IMR-90 (cell line): ENCODE measurements at regions not wholly inside any gene's neighbourhood (a gene's known extent, or its start where the extent isn't known, plus 50 kb on each side); places are given as distances from the start of the nearest gene placed in this dataset.

Source experiments
- ATAC-seq: fragments of 200-7000 bp; cut with Tn5 transposase; 2 replicates; pipeline ENCODE4 v1.9.1; 2020; ENCODE audit warnings: low read depth, mild to moderate bottlenecking, moderate library complexity
- BruUV-seq: library from RNA; stranded (reverse); fragments of 400-500 nt; replicated peaks from 2 replicates; lab custom pipeline; 2021; lab: Mats Ljungman, UMichigan
- CTCF ChIA-PET: fragments of 300-600 bp; formaldehyde crosslinking; extraction: SDS; loops from one replicate; lab custom pipeline; 2021; ENCODE audit warnings: antibody characterized with exemption; lab: Yijun Ruan, JAX
- POLR2A ChIA-PET: fragments of 300-600 bp; sonication (Branson Sonifier 250); formaldehyde crosslinking; loops from one replicate; lab custom pipeline; 2022; ENCODE audit warnings: antibody characterized with exemption; ENCODE audit not compliant: unreplicated experiment; lab: Charles Lee
- DNase-seq: peaks from one replicate; pipeline ENCODE4 v3.0.0; 2013
- H2AFZ ChIP-seq: replicated peaks from 2 replicates; pipeline ENCODE3; 2013; ENCODE audit warnings: low read length, mild to moderate bottlenecking; ENCODE audit not compliant: poor library complexity
- H2AK5ac ChIP-seq: 2 replicates; pipeline ENCODE4 v1.6.1; 2013; ENCODE audit warnings: low read depth, low read length, inconsistent platforms
- H2AK9ac ChIP-seq: replicated peaks from 2 replicates; pipeline ENCODE3; 2013; ENCODE audit warnings: mild to moderate bottlenecking, low read depth, low read length, moderate library complexity; ENCODE audit not compliant: poor library complexity
- H2BK120ac ChIP-seq: 2 replicates; pipeline ENCODE4 v1.6.1; 2013; ENCODE audit warnings: low read depth, low read length, inconsistent platforms
- H2BK15ac ChIP-seq: 3 replicates; pipeline ENCODE4 v1.6.1; 2013; ENCODE audit warnings: low read depth, low read length, inconsistent platforms
- H2BK20ac ChIP-seq: 2 replicates; pipeline ENCODE4 v1.6.1; 2013; ENCODE audit warnings: low read depth, mild to moderate bottlenecking, inconsistent platforms, low read length, moderate library complexity
- H2BK5ac ChIP-seq: 2 replicates; pipeline ENCODE4 v1.6.1; 2013; ENCODE audit warnings: mild to moderate bottlenecking, low read depth, low read length, inconsistent platforms; ENCODE audit not compliant: poor library complexity, severe bottlenecking
- H3K14ac ChIP-seq: replicated peaks from 2 replicates; pipeline ENCODE4 v1.6.1; 2013; ENCODE audit warnings: low read depth, low read length, inconsistent platforms
- H3K18ac ChIP-seq: 2 replicates; pipeline ENCODE4 v1.6.1; 2013; ENCODE audit warnings: low read depth, low read length, control low read depth
- H3K23ac ChIP-seq: 2 replicates; pipeline ENCODE4 v1.6.1; 2013; ENCODE audit warnings: low read depth, low read length, inconsistent platforms
- H3K27ac ChIP-seq: 2 replicates; pipeline ENCODE4 v1.5.1; 2013; ENCODE audit warnings: mild to moderate bottlenecking, control low read depth, low read length; ENCODE audit not compliant: insufficient read depth
- H3K27me3 ChIP-seq: 2 replicates; pipeline ENCODE4 v1.6.1; 2013; ENCODE audit warnings: low read length; ENCODE audit not compliant: control insufficient read depth, insufficient read depth
- H3K36me3 ChIP-seq: 2 replicates; pipeline ENCODE4 v1.6.1; 2013; ENCODE audit warnings: low read length, mixed read lengths; ENCODE audit not compliant: control insufficient read depth, insufficient read depth
- H3K4ac ChIP-seq: 2 replicates; pipeline ENCODE4 v1.6.1; 2013; ENCODE audit warnings: low read depth, low read length, inconsistent platforms
- H3K4me1 ChIP-seq: 2 replicates; pipeline ENCODE4 v1.6.1; 2013; ENCODE audit warnings: low read length, mixed read lengths; ENCODE audit not compliant: control insufficient read depth, insufficient read depth
- H3K4me2 ChIP-seq: 2 replicates; pipeline ENCODE4 v1.6.1; 2013; ENCODE audit warnings: low read depth, mild to moderate bottlenecking, control low read depth, low read length, moderate library complexity
- H3K4me3 ChIP-seq: 2 replicates; pipeline ENCODE4 v1.5.1; 2013; ENCODE audit warnings: low read depth, mild to moderate bottlenecking, control low read depth, low read length, moderate library complexity; ENCODE audit not compliant: insufficient read depth
- H3K56ac ChIP-seq: 2 replicates; pipeline ENCODE4 v1.6.1; 2013; ENCODE audit warnings: low read length, inconsistent platforms; ENCODE audit not compliant: insufficient read depth; ENCODE audit errors: extremely low read depth
- H3K79me1 ChIP-seq, 2 experiments: 2 replicates each; pipeline ENCODE4 v1.6.1; 2013; ENCODE audit warnings: low read length in 2 of 2, inconsistent platforms in 1 of 2, low read depth in 1 of 2
- H3K9ac ChIP-seq: 2 replicates; pipeline ENCODE4 v1.6.1; 2013; ENCODE audit warnings: low read depth, low read length, control low read depth
- H3K9me1 ChIP-seq: 2 replicates; pipeline ENCODE4 v1.6.1; 2013; ENCODE audit warnings: low read length, inconsistent platforms; ENCODE audit not compliant: insufficient read depth
- H3K9me3 ChIP-seq: 2 replicates; pipeline ENCODE4 v1.6.1; 2013; ENCODE audit warnings: low read length; ENCODE audit not compliant: control insufficient read depth, insufficient read depth
- H4K20me1 ChIP-seq: 2 replicates; pipeline ENCODE4 v1.6.1; 2013; ENCODE audit warnings: low read length, inconsistent platforms; ENCODE audit not compliant: insufficient read depth
- H4K5ac ChIP-seq: 2 replicates; pipeline ENCODE4 v1.6.1; 2013; ENCODE audit warnings: mild to moderate bottlenecking, low read depth, low read length, control low read depth
- H4K8ac ChIP-seq, 2 experiments: 2 replicates each; pipeline ENCODE4 v1.6.1; 2013; ENCODE audit warnings: low read depth in 2 of 2, low read length in 2 of 2, control low read depth in 1 of 2, inconsistent platforms in 1 of 2
- H4K91ac ChIP-seq: 2 replicates; pipeline ENCODE4 v1.6.1; 2013; ENCODE audit warnings: low read depth, low read length, inconsistent platforms; ENCODE audit not compliant: insufficient read depth
- CEBPB ChIP-seq: IDR thresholded peaks from 2 replicates; pipeline ENCODE4 v1.6.1; 2012; ENCODE audit warnings: low read depth, low read length, improper control_type of control experiment
- MAFK ChIP-seq: IDR thresholded peaks from 2 replicates; pipeline ENCODE4 v1.6.1; 2012; ENCODE audit warnings: low read depth, low read length, improper control_type of control experiment
- NFE2L2 ChIP-seq: fragments of 150-350 bp; IDR thresholded peaks from 2 replicates; pipeline ENCODE4 v1.6.1; 2016; ENCODE audit warnings: low read depth, mild to moderate bottlenecking, low read length
- POLR2A ChIP-seq: IDR thresholded peaks from 2 replicates; pipeline ENCODE4 v1.6.1; 2012; ENCODE audit warnings: mild to moderate bottlenecking, low read depth, low read length
- RAD21 ChIP-seq: IDR thresholded peaks from 2 replicates; pipeline ENCODE4 v1.6.1; 2012; ENCODE audit warnings: low read length, improper control_type of control experiment
- RCOR1 ChIP-seq: IDR thresholded peaks from 2 replicates; pipeline ENCODE4 v1.6.1; 2012; ENCODE audit warnings: mild to moderate bottlenecking, low read length, improper control_type of control experiment; ENCODE audit not compliant: insufficient replicate concordance
- SMC3 ChIP-seq: fragments of 150-350 bp; IDR thresholded peaks from 2 replicates; pipeline ENCODE4 v1.6.1; 2016; ENCODE audit warnings: low read depth, mild to moderate bottlenecking, antibody characterized with exemption, low read length, moderate library complexity
- WGBS, 2 experiments: methylation state at CpG; one replicate each; pipeline versions ENCODE4 v1.1.5 to v1.1.7; 2013; ENCODE audit warnings: missing lambda C conversion rate in 2 of 2; ENCODE audit not compliant: insufficient read length in 1 of 2; ENCODE audit errors: extremely low coverage in 2 of 2; 5-methylcytosine and 5-hydroxymethylcytosine counted together
- dilution Hi-C: fragments of 300-500 bp; cut with HindIII; formaldehyde crosslinking; loops from one replicate; pipeline ENCODE4 v1.14.3; 2018; ENCODE audit warnings: low sequenced_read_pairs; ENCODE audit not compliant: unreplicated experiment
- in situ Hi-C: fragments of 300-500 bp; cut with MboI; formaldehyde crosslinking; loops from 3 replicates; pipeline ENCODE4 v1.14.3; 2019; ENCODE audit warnings: low sequenced_read_pairs, inconsistent platforms, mixed read lengths
- intact Hi-C: fragments of 100-400 bp; cut with micrococcal nuclease; formaldehyde crosslinking; loops from 2 replicates; pipeline ENCODE4 v1.10.0; 2022

GRCh38 chr16:86225905-86226371, 284.4 kb upstream of the FOXF1 start:
- H4K20me1 ChIP-seq = no peaks in the 10 kb centered on the region
- dilution Hi-C loops (no loop called here), intact Hi-C loops (no loop called here), in situ Hi-C loops (loop anchor here (10.0 kb wide), 3 partner anchors 69 to 169 kb away; no protein-coding TSS in a partner anchor)
- H2BK5ac ChIP-seq = peak overlapping the region; percentile 47
- H2AK5ac ChIP-seq = peak overlapping the region; percentile 79
- no TSS peak for BruUV-seq
- peaks cover 4 to 40% of the 10 kb centered on the region in 2 experiments; a peak in 3 of 4 replicates for H3K79me1 ChIP-seq
- peak overlapping the region; percentile 32 for H2AK9ac ChIP-seq
- no CpG with 5 or more reads among the region's 2 CpGs for WGBS, 2 experiments
- H3K56ac ChIP-seq = no peak overlapping the region
- H3K4me3 ChIP-seq = no peak overlapping the region
- peak overlapping the region; percentile 66 for H3K14ac ChIP-seq
- H3K23ac ChIP-seq = no peak overlapping the region
- H3K4ac ChIP-seq = peak overlapping the region; percentile 80
- CTCF ChIA-PET = no interaction called here
- no peak for TF ChIP-seq NFE2L2
- TF ChIP-seq SMC3 = no peak
- TF ChIP-seq CEBPB = 0 out of 2 replicates have a peak, but pooled peaks have one; percentile 14
- TF ChIP-seq RAD21 = no peak
- no peak for TF ChIP-seq RCOR1
- TF ChIP-seq POLR2A = no peak
- TF ChIP-seq MAFK = no peak
- H3K36me3 ChIP-seq = no peaks in the 10 kb centered on the region
- peak overlapping the region; percentile 97 for H2BK120ac ChIP-seq
- peaks cover 20% of the 10 kb centered on the region for H3K4me1 ChIP-seq
- no peaks in the 10 kb centered on the region for H3K27me3 ChIP-seq
- H4K8ac ChIP-seq = peak overlapping the region in 1 of 2 experiments; percentile 60; a peak in 2 of 4 replicates
- no peak overlapping the region for H3K4me2 ChIP-seq
- H3K18ac ChIP-seq = peak overlapping the region; percentile 42
- DNase-seq (peak; percentile 49), ATAC-seq (no peak)
- H2BK20ac ChIP-seq = peak overlapping the region; percentile 99
- no peak overlapping the region for H2AFZ ChIP-seq
- POLR2A ChIA-PET = no interaction called here
- peak overlapping the region; percentile 99; the same call in 2 of the 3 replicates for H2BK15ac ChIP-seq
- peak overlapping the region; percentile 42; the same call in 1 of the 2 replicates for H4K5ac ChIP-seq
- H3K27ac ChIP-seq = peak overlapping the region; percentile 31; the same call in 1 of the 2 replicates
- no peak overlapping the region for H3K9ac ChIP-seq
- peak overlapping the region; percentile 56; the same call in 1 of the 2 replicates for H4K91ac ChIP-seq
- H3K9me1 ChIP-seq = peaks cover 40% of the 10 kb centered on the region
- H3K9me3 ChIP-seq = no peaks in the 10 kb centered on the region
